ENCODE measurements at regions not wholly inside any gene's neighbourhood (a gene's known extent, or its start where the extent isn't known, plus 50 kb on each side); places are given as distances from the start of the nearest gene placed in this dataset.

GRCh38 chr13:103164251-103164650 lies 98.0 kb upstream of the SLC10A2 start:
- TF ChIP-seq ZNF274 (IDR thresholded peaks at IDR 0.05; ENCODE audit: low read depth, low read length) = no peak
- no peak overlapping the region for H3K4me3 ChIP-seq (ENCODE audit: low read length)

GRCh38 chr13:103161476-103161875 lies 95.3 kb upstream of the SLC10A2 start:
- H3K4me3 ChIP-seq (ENCODE audit: low read length) = no peak overlapping the region
- TF ChIP-seq ZNF274 (IDR thresholded peaks at IDR 0.05; ENCODE audit: low read depth, low read length) = no peak

- no peak for TF ChIP-seq ZNF274 (IDR thresholded peaks at IDR 0.05; ENCODE audit: low read depth, low read length)
These were observed 91.4 kb upstream of the SLC10A2 start for GRCh38 chr13:103157434-103158145.

GRCh38 chr13:103157016-103157415 lies 90.8 kb upstream of the SLC10A2 start:
- no peak overlapping the region for H3K4me3 ChIP-seq (ENCODE audit: low read length)
- TF ChIP-seq ZNF274 (IDR thresholded peaks at IDR 0.05; ENCODE audit: low read depth, low read length) = no peak

More at GRCh38 chr13:103157434-103158145, 91.4 kb upstream of the SLC10A2 start:
- no peak overlapping the region for H3K4me3 ChIP-seq (ENCODE audit: low read length)

- TF ChIP-seq ZNF274 (IDR thresholded peaks at IDR 0.05; ENCODE audit: low read depth, low read length) = no peak
- H3K4me3 ChIP-seq (ENCODE audit: low read length) = no peak overlapping the region
These were observed 90.3 kb upstream of the SLC10A2 start for GRCh38 chr13:103156346-103156998.

GRCh38 chr13:103153466-103153865 lies 87.2 kb upstream of the SLC10A2 start:
- H3K4me3 ChIP-seq (ENCODE audit: low read length) = no peak overlapping the region
- TF ChIP-seq ZNF274 (IDR thresholded peaks at IDR 0.05; ENCODE audit: low read depth, low read length) = no peak

GRCh38 chr13:103147961-103148360 lies 81.7 kb upstream of the SLC10A2 start:
- no peak for TF ChIP-seq ZNF274 (IDR thresholded peaks at IDR 0.05; ENCODE audit: low read depth, low read length)
- no peak overlapping the region for H3K4me3 ChIP-seq (ENCODE audit: low read length)

GRCh38 chr13:103145442-103145841 lies 79.2 kb upstream of the SLC10A2 start:
- TF ChIP-seq ZNF274 (IDR thresholded peaks at IDR 0.05; ENCODE audit: low read depth, low read length) = no peak
- H3K4me3 ChIP-seq (ENCODE audit: low read length) = no peak overlapping the region

- TF ChIP-seq ZNF274 (IDR thresholded peaks at IDR 0.05; ENCODE audit: low read depth, low read length) = no peak
- no peak overlapping the region for H3K4me3 ChIP-seq (ENCODE audit: low read length)
These were observed 77.2 kb upstream of the SLC10A2 start for GRCh38 chr13:103143432-103143831.

- TF ChIP-seq ZNF274 (IDR thresholded peaks at IDR 0.05; ENCODE audit: low read depth, low read length) = no peak
- H3K4me3 ChIP-seq (ENCODE audit: low read length) = no peak overlapping the region
These were observed 75.9 kb upstream of the SLC10A2 start for GRCh38 chr13:103142151-103142550.

- TF ChIP-seq ZNF274 (IDR thresholded peaks at IDR 0.05; ENCODE audit: low read depth, low read length) = no peak
- no peak overlapping the region for H3K4me3 ChIP-seq (ENCODE audit: low read length)
These were observed 73.9 kb upstream of the SLC10A2 start for GRCh38 chr13:103140001-103140671.

- no peak for TF ChIP-seq ZNF274 (IDR thresholded peaks at IDR 0.05; ENCODE audit: low read depth, low read length)
- H3K4me3 ChIP-seq (ENCODE audit: low read length) = no peak overlapping the region
These were observed 68.1 kb upstream of the SLC10A2 start for GRCh38 chr13:103134271-103134670.

- no peak overlapping the region for H3K4me3 ChIP-seq (ENCODE audit: low read length)
- no peak for TF ChIP-seq ZNF274 (IDR thresholded peaks at IDR 0.05; ENCODE audit: low read depth, low read length)
These were observed 67.3 kb upstream of the SLC10A2 start for GRCh38 chr13:103133556-103133955.

GRCh38 chr13:103130681-103131210 lies 64.5 kb upstream of the SLC10A2 start:
- H3K4me3 ChIP-seq (ENCODE audit: low read length) = peak overlapping the region; percentile 16; the same call in 1 of the 2 replicates
- no peak for TF ChIP-seq ZNF274 (IDR thresholded peaks at IDR 0.05; ENCODE audit: low read depth, low read length)

Data from GM08714 (cell line).